H1 (cell line): ENCODE measurements at regions not wholly inside any gene's neighbourhood (a gene's known extent, or its start where the extent isn't known, plus 50 kb on each side); places are given as distances from the start of the nearest gene placed in this dataset.

ENCODE experiments used
- CTCF ChIA-PET: fragments of 300-600 bp; sonication (Branson Sonifier 250); formaldehyde crosslinking; loops from one replicate; lab custom pipeline; 2021; ENCODE audit not compliant: partially characterized antibody; lab: Charles Lee
- POLR2A ChIA-PET: fragments of 300-600 bp; sonication (Branson Sonifier 250); formaldehyde crosslinking; loops from one replicate; lab custom pipeline; 2021; ENCODE audit warnings: inconsistent platforms; ENCODE audit not compliant: partially characterized antibody; lab: Charles Lee
- DNase-seq, 2 experiments: peaks; one replicate each; pipeline versions ENCODE4 v3.0.0 to v3.0.0-alpha.2; 2010 to 2022; ENCODE audit warnings: low spot score in 2 of 2, low read depth in 1 of 2, mixed read lengths in 1 of 2
- FAIRE-seq: peaks from 2 replicates; lab custom pipeline; 2011; peaks lifted over from hg19 to GRCh38; lab: Jason Lieb, UNC
- H2AFZ ChIP-seq: 2 replicates; pipeline ENCODE4 v1.8.1; 2012; ENCODE audit warnings: low read length, inconsistent platforms
- H2AK5ac ChIP-seq: 2 replicates; pipeline ENCODE4 v1.6.1; 2013; ENCODE audit warnings: low read depth, low read length
- H2BK120ac ChIP-seq: replicated peaks from 2 replicates; pipeline ENCODE3; 2013; ENCODE audit warnings: low read depth, low read length, inconsistent platforms
- H2BK12ac ChIP-seq: 2 replicates; pipeline ENCODE4 v1.6.1; 2013; ENCODE audit warnings: low read depth, low read length
- H2BK15ac ChIP-seq: 2 replicates; pipeline ENCODE4 v1.6.1; 2013; ENCODE audit warnings: low read length
- H2BK20ac ChIP-seq: 2 replicates; pipeline ENCODE4 v1.6.1; 2013; ENCODE audit warnings: low read length
- H2BK5ac ChIP-seq: 2 replicates; pipeline ENCODE4 v1.6.1; 2013; ENCODE audit warnings: low read depth, low read length
- H3K14ac ChIP-seq: 2 replicates; pipeline ENCODE4 v1.6.1; 2013; ENCODE audit warnings: inconsistent platforms; ENCODE audit not compliant: insufficient read length
- H3K18ac ChIP-seq: 2 replicates; pipeline ENCODE4 v1.6.1; 2013; ENCODE audit warnings: low read length; ENCODE audit errors: extremely low read depth
- H3K23ac ChIP-seq: 2 replicates; pipeline ENCODE4 v1.6.1; 2013; ENCODE audit warnings: inconsistent platforms; ENCODE audit not compliant: insufficient read length
- H3K23me2 ChIP-seq: 2 replicates; pipeline ENCODE4 v1.6.1; 2013; ENCODE audit warnings: low read depth, low read length
- H3K27ac ChIP-seq: 2 replicates; pipeline ENCODE4 v1.6.1; 2011; ENCODE audit warnings: low read depth, low read length, inconsistent platforms
- H3K27me3 ChIP-seq, 4 experiments: replicated peaks in 1 of 4; 1 replicate in 1 of 4; 2 replicates in 3 of 4; pipeline versions ENCODE4 v1.6.1 to v1.8.1; 2011 to 2013; ENCODE audit warnings: low read length in 3 of 4, mild to moderate bottlenecking in 3 of 4, inconsistent platforms in 2 of 4, mixed read lengths in 2 of 4, moderate library complexity in 1 of 4; ENCODE audit not compliant: control insufficient read depth in 3 of 4, insufficient read depth in 3 of 4; ENCODE audit errors: extremely low read depth in 1 of 4
- H3K36me3 ChIP-seq, 4 experiments: 2 replicates each; pipeline versions ENCODE4 v1.6.1 to v1.8.1; 2011 to 2013; ENCODE audit warnings: mild to moderate bottlenecking in 4 of 4, low read length in 3 of 4, moderate library complexity in 2 of 4, control low read depth in 1 of 4, inconsistent platforms in 1 of 4; ENCODE audit not compliant: insufficient read depth in 4 of 4, control insufficient read depth in 2 of 4
- H3K4ac ChIP-seq: replicated peaks from 2 replicates; pipeline ENCODE3; 2013; ENCODE audit warnings: low read length, low read depth, mixed read lengths, inconsistent platforms; ENCODE audit not compliant: insufficient read length
- H3K4me1 ChIP-seq, 4 experiments: replicated peaks in 1 of 4; 1 replicate in 1 of 4; 2 replicates in 3 of 4; pipeline versions ENCODE4 v1.6.1 to v1.8.1; 2011 to 2013; ENCODE audit warnings: low read length in 3 of 4, inconsistent platforms in 2 of 4, mixed read lengths in 1 of 4; ENCODE audit not compliant: insufficient read depth in 4 of 4, control insufficient read depth in 3 of 4
- H3K4me2 ChIP-seq, 2 experiments: 2 replicates each; pipeline versions ENCODE4 v1.6.1 to v1.8.1; 2011 to 2013; ENCODE audit warnings: low read depth in 2 of 2, low read length in 2 of 2, control low read depth in 1 of 2, inconsistent platforms in 1 of 2, mild to moderate bottlenecking in 1 of 2; ENCODE audit not compliant: insufficient read depth in 1 of 2
- H3K4me3 ChIP-seq, 4 experiments: fragments of 200-600, 300-600 bp in 1 of 4; sonication (generic), shearing (Covaris generic), sonication (Bioruptor Twin) in 1 of 4; 2 replicates each; pipeline versions ENCODE4 v1.5.1 to v1.8.1; 2011 to 2016; ENCODE audit warnings: low read length in 4 of 4, low read depth in 3 of 4, control low read depth in 2 of 4, inconsistent platforms in 2 of 4, mild to moderate bottlenecking in 2 of 4, mixed read lengths in 1 of 4, moderate library complexity in 1 of 4; ENCODE audit not compliant: insufficient read depth in 2 of 4; ENCODE audit errors: extremely low read depth in 1 of 4
- H3K56ac ChIP-seq: replicated peaks from 2 replicates; pipeline ENCODE3; 2013; ENCODE audit warnings: low read depth, mild to moderate bottlenecking, mixed read lengths, low read length, inconsistent platforms; ENCODE audit not compliant: insufficient read length
- H3K79me1 ChIP-seq: 2 replicates; pipeline ENCODE4 v1.6.1; 2013; ENCODE audit warnings: low read depth, low read length, control low read depth
- H3K79me2 ChIP-seq, 2 experiments: 2 replicates each; pipeline versions ENCODE4 v1.6.1 to v1.8.1; 2012 to 2013; ENCODE audit warnings: low read length in 2 of 2, mild to moderate bottlenecking in 2 of 2, inconsistent platforms in 1 of 2; ENCODE audit not compliant: insufficient read depth in 2 of 2, control insufficient read depth in 1 of 2
- H3K9ac ChIP-seq, 4 experiments: replicated peaks in 1 of 4; 1 replicate in 1 of 4; 2 replicates in 3 of 4; pipeline versions ENCODE4 v1.6.1 to v1.8.1; 2011 to 2013; ENCODE audit warnings: low read depth in 3 of 4, low read length in 3 of 4, control low read depth in 2 of 4, mild to moderate bottlenecking in 2 of 4, moderate library complexity in 2 of 4, inconsistent platforms in 1 of 4; ENCODE audit errors: extremely low read depth in 1 of 4
- H3K9me3 ChIP-seq, 2 experiments: 2 replicates each; pipeline versions ENCODE4 v1.6.1 to v1.8.1; 2012 to 2013; ENCODE audit warnings: mild to moderate bottlenecking in 2 of 2, moderate library complexity in 2 of 2, control low read depth in 1 of 2, inconsistent platforms in 1 of 2, low read depth in 1 of 2, low read length in 1 of 2, mixed read lengths in 1 of 2; ENCODE audit not compliant: insufficient read depth in 2 of 2
- H4K20me1 ChIP-seq, 2 experiments: replicated peaks in 1 of 2; 2 replicates each; pipeline versions ENCODE3 to v1.8.1; 2011 to 2013; ENCODE audit warnings: inconsistent platforms in 2 of 2, low read length in 2 of 2, mild to moderate bottlenecking in 1 of 2; ENCODE audit not compliant: insufficient read depth in 2 of 2, control insufficient read depth in 1 of 2
- H4K5ac ChIP-seq: 2 replicates; pipeline ENCODE4 v1.6.1; 2013; ENCODE audit warnings: low read length, low read depth, mixed read lengths, inconsistent platforms; ENCODE audit not compliant: insufficient read length
- H4K8ac ChIP-seq: 2 replicates; pipeline ENCODE4 v1.8.0; 2013; ENCODE audit warnings: mild to moderate bottlenecking, moderate library complexity, low read length, inconsistent platforms; ENCODE audit not compliant: insufficient read depth; ENCODE audit errors: extremely low read depth
- H4K91ac ChIP-seq: replicated peaks from 2 replicates; pipeline ENCODE3; 2013; ENCODE audit warnings: low read length, mixed read lengths, inconsistent platforms; ENCODE audit not compliant: insufficient read length
- CHD1 ChIP-seq: IDR thresholded peaks from 2 replicates; pipeline ENCODE4 v1.6.1; 2012; ENCODE audit warnings: low read depth, low read length, improper control_type of control experiment
- PHF8 ChIP-seq: fragments of 200-600 bp; sonication (generic); conservative IDR thresholded peaks from 2 replicates; pipeline ENCODE4 v1.7.1; 2012; ENCODE audit warnings: low read depth, mild to moderate bottlenecking, inconsistent platforms, low read length, moderate library complexity
- TBP ChIP-seq: IDR thresholded peaks from 2 replicates; pipeline ENCODE4 v1.6.1; 2011; ENCODE audit warnings: low read depth, low read length, improper control_type of control experiment
- ZNF274 ChIP-seq: IDR thresholded peaks from 2 replicates; pipeline ENCODE4 v1.7.0; 2012; ENCODE audit warnings: low read length, borderline replicate concordance; ENCODE audit errors: extremely low read depth
- WGBS, 2 experiments: shearing (Covaris generic) in 1 of 2; methylation state at CpG; one replicate each; pipeline versions ENCODE4 v1.1.6 to v1.1.7; 2013 to 2015; ENCODE audit warnings: low lambda C conversion rate in 2 of 2, mixed read lengths in 2 of 2, inconsistent platforms in 1 of 2, low coverage in 1 of 2, missing lambda C conversion rate in 1 of 2; ENCODE audit not compliant: insufficient replicate concordance in 2 of 2, insufficient coverage in 1 of 2, insufficient read length in 1 of 2; ENCODE audit errors: extremely low coverage in 1 of 2, missing lambda C conversion rate in 1 of 2; 5-methylcytosine and 5-hydroxymethylcytosine counted together

DNA sequence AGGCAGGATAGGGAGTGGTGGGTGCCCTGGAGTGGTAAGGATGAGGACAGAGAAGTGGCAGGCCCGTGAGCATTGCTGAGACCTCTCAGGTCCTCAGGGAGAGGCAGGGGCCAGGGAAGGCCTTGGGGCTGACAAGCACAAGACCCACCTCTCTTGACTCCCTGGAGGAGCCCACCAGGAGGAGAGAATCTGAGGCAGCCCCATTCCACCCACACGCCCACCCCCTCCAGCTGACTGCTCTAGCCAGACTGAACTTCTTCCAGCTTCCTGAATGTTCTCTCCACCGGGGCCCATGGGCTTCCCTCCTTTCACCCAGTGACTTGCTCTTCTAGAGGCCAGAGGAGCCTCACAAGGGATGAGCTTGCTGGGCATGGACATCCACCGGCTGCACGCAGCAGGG lies 1403.0 kb downstream of the BRD1 start:
- 98% methylated on average over 4 of the region's 5 CpGs; no CpG with 5 or more reads in 1 of the 2 experiments for WGBS, 2 experiments
- ChIA-PET CTCF (no interaction called here), POLR2A (no interaction called here)
- DNase-seq: no peak
- TF ChIP-seq PHF8 (no peak), ZNF274 (no peak), CHD1 (no peak), TBP (no peak)
- Histone ChIP-seq H2AK5ac (no peak overlapping the region), H3K9me3 (no peaks in the 10 kb centered on the region), H2BK15ac (no peak overlapping the region), H4K91ac (no peak overlapping the region), H4K8ac (no peak overlapping the region), H2BK20ac (no peak overlapping the region), H3K79me2 (no peaks in the 10 kb centered on the region), H3K4me2 (no peak overlapping the region), H3K4ac (no peak overlapping the region), H4K20me1 (no peaks in the 10 kb centered on the region), H2AFZ (no peak overlapping the region), H3K36me3 (no peaks in the 10 kb centered on the region), H3K56ac (no peak overlapping the region), H2BK12ac (no peak overlapping the region), H3K18ac (no peak overlapping the region), H3K9ac (no peak overlapping the region), H3K4me1 (no peaks in the 10 kb centered on the region), H3K23ac (no peak overlapping the region), H3K23me2 (peaks cover 6% of the 10 kb centered on the region; the same call in 1 of the 2 replicates), H3K27me3 (no peaks in the 10 kb centered on the region), H3K14ac (no peak overlapping the region), H2BK5ac (no peak overlapping the region), H2BK120ac (no peak overlapping the region), H4K5ac (no peak overlapping the region), H3K4me3 (no peak overlapping the region), H3K79me1 (no peaks in the 10 kb centered on the region), H3K27ac (no peak overlapping the region)
- FAIRE-seq: no peak
